ENCODE measurements at regions not wholly inside any gene's neighbourhood (a gene's known extent, or its start where the extent isn't known, plus 50 kb on each side); places are given as distances from the start of the nearest gene placed in this dataset.
"Not testable (repeated sequence)": the region's sequence is repeated elsewhere in the genome, so short reads cannot be mapped to it uniquely, and the experiment has no call there.

- no peak for DNase-seq
Observed at GRCh38 chr4:84218031-84218430, 281.1 kb downstream of the NKX6-1 start.

GRCh38 chr4:84215217-84215616, 283.9 kb downstream of the NKX6-1 start:
- no peak for DNase-seq

GRCh38 chr4:84206226-84206625, 292.9 kb downstream of the NKX6-1 start:
- DNase-seq, result peak; percentile 1

- no peak for DNase-seq
Observed at GRCh38 chr4:84189144-84189543, 309.9 kb downstream of the NKX6-1 start.

GRCh38 chr4:84179409-84179808, 319.7 kb downstream of the NKX6-1 start:
- no peak for DNase-seq

- peak; percentile 1 for DNase-seq
Observed at GRCh38 chr4:84177831-84178542, 321.1 kb downstream of the NKX6-1 start.

GRCh38 chr4:84176016-84176415, 323.1 kb downstream of the NKX6-1 start:
- DNase-seq, result no peak

GRCh38 chr4:84171871-84172270, 327.2 kb downstream of the NKX6-1 start:
- no peak for DNase-seq

GRCh38 chr4:84167564-84167963, 331.5 kb downstream of the NKX6-1 start:
- no peak for DNase-seq

GRCh38 chr4:84167093-84167492, 332.0 kb downstream of the NKX6-1 start:
- peak; percentile 51 for DNase-seq

GRCh38 chr4:84166486-84166885, 332.6 kb downstream of the NKX6-1 start:
- DNase-seq, result peak; percentile 15

GRCh38 chr4:84164201-84164600, 334.9 kb downstream of the NKX6-1 start:
- no peak for DNase-seq

- DNase-seq, result no peak
Observed at GRCh38 chr4:84159762-84160161, 339.3 kb downstream of the NKX6-1 start.

- no peak for DNase-seq
Observed at GRCh38 chr4:84158670-84159069, 340.4 kb downstream of the NKX6-1 start.

GRCh38 chr4:84151574-84151973, 347.5 kb downstream of the NKX6-1 start:
- DNase-seq, result no peak

GRCh38 chr4:84150177-84150576, 348.9 kb downstream of the NKX6-1 start:
- no peak for DNase-seq

- DNase-seq, result no peak
Observed at GRCh38 chr4:84147831-84148230, 351.3 kb downstream of the NKX6-1 start.

GRCh38 chr4:84146300-84146959, 352.7 kb downstream of the NKX6-1 start:
- DNase-seq, result no peak

GRCh38 chr4:84145176-84145575, 353.9 kb downstream of the NKX6-1 start:
- no peak for DNase-seq

- DNase-seq, result peak; percentile 78
Observed at GRCh38 chr4:84126911-84127310, 372.2 kb downstream of the NKX6-1 start.

- peak; percentile 60 for DNase-seq
Observed at GRCh38 chr4:84126061-84126787, 372.9 kb downstream of the NKX6-1 start.

- no peak for DNase-seq
Observed at GRCh38 chr4:84110040-84110439, 389.1 kb downstream of the NKX6-1 start.

GRCh38 chr4:84101653-84102625, 397.2 kb downstream of the NKX6-1 start:
- DNase-seq, result not testable (repeated sequence)

Data from DMS53 (cell line).